H1 (cell line): ENCODE measurements at regions not wholly inside any gene's neighbourhood (a gene's known extent, or its start where the extent isn't known, plus 50 kb on each side); places are given as distances from the start of the nearest gene placed in this dataset.

Experiments
- CTCF ChIA-PET: fragments of 300-600 bp; sonication (Branson Sonifier 250); formaldehyde crosslinking; loops from one replicate; lab custom pipeline; 2021; ENCODE audit not compliant: partially characterized antibody; lab: Charles Lee
- POLR2A ChIA-PET: fragments of 300-600 bp; sonication (Branson Sonifier 250); formaldehyde crosslinking; loops from one replicate; lab custom pipeline; 2021; ENCODE audit warnings: inconsistent platforms; ENCODE audit not compliant: partially characterized antibody; lab: Charles Lee
- DNase-seq, 2 experiments: peaks; one replicate each; pipeline versions ENCODE4 v3.0.0 to v3.0.0-alpha.2; 2010 to 2022; ENCODE audit warnings: low spot score in 2 of 2, low read depth in 1 of 2, mixed read lengths in 1 of 2
- FAIRE-seq: peaks from 2 replicates; lab custom pipeline; 2011; peaks lifted over from hg19 to GRCh38; lab: Jason Lieb, UNC
- H2AFZ ChIP-seq: 2 replicates; pipeline ENCODE4 v1.8.1; 2012; ENCODE audit warnings: low read length, inconsistent platforms
- H2AK5ac ChIP-seq: 2 replicates; pipeline ENCODE4 v1.6.1; 2013; ENCODE audit warnings: low read depth, low read length
- H2BK120ac ChIP-seq: replicated peaks from 2 replicates; pipeline ENCODE3; 2013; ENCODE audit warnings: low read depth, low read length, inconsistent platforms
- H2BK12ac ChIP-seq: 2 replicates; pipeline ENCODE4 v1.6.1; 2013; ENCODE audit warnings: low read depth, low read length
- H2BK15ac ChIP-seq: 2 replicates; pipeline ENCODE4 v1.6.1; 2013; ENCODE audit warnings: low read length
- H2BK20ac ChIP-seq: 2 replicates; pipeline ENCODE4 v1.6.1; 2013; ENCODE audit warnings: low read length
- H2BK5ac ChIP-seq: 2 replicates; pipeline ENCODE4 v1.6.1; 2013; ENCODE audit warnings: low read depth, low read length
- H3K14ac ChIP-seq: 2 replicates; pipeline ENCODE4 v1.6.1; 2013; ENCODE audit warnings: inconsistent platforms; ENCODE audit not compliant: insufficient read length
- H3K18ac ChIP-seq: 2 replicates; pipeline ENCODE4 v1.6.1; 2013; ENCODE audit warnings: low read length; ENCODE audit errors: extremely low read depth
- H3K23ac ChIP-seq: 2 replicates; pipeline ENCODE4 v1.6.1; 2013; ENCODE audit warnings: inconsistent platforms; ENCODE audit not compliant: insufficient read length
- H3K23me2 ChIP-seq: 2 replicates; pipeline ENCODE4 v1.6.1; 2013; ENCODE audit warnings: low read depth, low read length
- H3K27ac ChIP-seq: 2 replicates; pipeline ENCODE4 v1.6.1; 2011; ENCODE audit warnings: low read depth, low read length, inconsistent platforms
- H3K27me3 ChIP-seq, 4 experiments: replicated peaks in 1 of 4; 1 replicate in 1 of 4; 2 replicates in 3 of 4; pipeline versions ENCODE4 v1.6.1 to v1.8.1; 2011 to 2013; ENCODE audit warnings: low read length in 3 of 4, mild to moderate bottlenecking in 3 of 4, inconsistent platforms in 2 of 4, mixed read lengths in 2 of 4, moderate library complexity in 1 of 4; ENCODE audit not compliant: control insufficient read depth in 3 of 4, insufficient read depth in 3 of 4; ENCODE audit errors: extremely low read depth in 1 of 4
- H3K36me3 ChIP-seq, 4 experiments: 2 replicates each; pipeline versions ENCODE4 v1.6.1 to v1.8.1; 2011 to 2013; ENCODE audit warnings: mild to moderate bottlenecking in 4 of 4, low read length in 3 of 4, moderate library complexity in 2 of 4, control low read depth in 1 of 4, inconsistent platforms in 1 of 4; ENCODE audit not compliant: insufficient read depth in 4 of 4, control insufficient read depth in 2 of 4
- H3K4ac ChIP-seq: replicated peaks from 2 replicates; pipeline ENCODE3; 2013; ENCODE audit warnings: low read length, low read depth, mixed read lengths, inconsistent platforms; ENCODE audit not compliant: insufficient read length
- H3K4me1 ChIP-seq, 4 experiments: replicated peaks in 1 of 4; 1 replicate in 1 of 4; 2 replicates in 3 of 4; pipeline versions ENCODE4 v1.6.1 to v1.8.1; 2011 to 2013; ENCODE audit warnings: low read length in 3 of 4, inconsistent platforms in 2 of 4, mixed read lengths in 1 of 4; ENCODE audit not compliant: insufficient read depth in 4 of 4, control insufficient read depth in 3 of 4
- H3K4me2 ChIP-seq, 2 experiments: 2 replicates each; pipeline versions ENCODE4 v1.6.1 to v1.8.1; 2011 to 2013; ENCODE audit warnings: low read depth in 2 of 2, low read length in 2 of 2, control low read depth in 1 of 2, inconsistent platforms in 1 of 2, mild to moderate bottlenecking in 1 of 2; ENCODE audit not compliant: insufficient read depth in 1 of 2
- H3K4me3 ChIP-seq, 4 experiments: fragments of 200-600, 300-600 bp in 1 of 4; sonication (generic), shearing (Covaris generic), sonication (Bioruptor Twin) in 1 of 4; 2 replicates each; pipeline versions ENCODE4 v1.5.1 to v1.8.1; 2011 to 2016; ENCODE audit warnings: low read length in 4 of 4, low read depth in 3 of 4, control low read depth in 2 of 4, inconsistent platforms in 2 of 4, mild to moderate bottlenecking in 2 of 4, mixed read lengths in 1 of 4, moderate library complexity in 1 of 4; ENCODE audit not compliant: insufficient read depth in 2 of 4; ENCODE audit errors: extremely low read depth in 1 of 4
- H3K56ac ChIP-seq: replicated peaks from 2 replicates; pipeline ENCODE3; 2013; ENCODE audit warnings: low read depth, mild to moderate bottlenecking, mixed read lengths, low read length, inconsistent platforms; ENCODE audit not compliant: insufficient read length
- H3K79me1 ChIP-seq: 2 replicates; pipeline ENCODE4 v1.6.1; 2013; ENCODE audit warnings: low read depth, low read length, control low read depth
- H3K79me2 ChIP-seq, 2 experiments: 2 replicates each; pipeline versions ENCODE4 v1.6.1 to v1.8.1; 2012 to 2013; ENCODE audit warnings: low read length in 2 of 2, mild to moderate bottlenecking in 2 of 2, inconsistent platforms in 1 of 2; ENCODE audit not compliant: insufficient read depth in 2 of 2, control insufficient read depth in 1 of 2
- H3K9ac ChIP-seq, 4 experiments: replicated peaks in 1 of 4; 1 replicate in 1 of 4; 2 replicates in 3 of 4; pipeline versions ENCODE4 v1.6.1 to v1.8.1; 2011 to 2013; ENCODE audit warnings: low read depth in 3 of 4, low read length in 3 of 4, control low read depth in 2 of 4, mild to moderate bottlenecking in 2 of 4, moderate library complexity in 2 of 4, inconsistent platforms in 1 of 4; ENCODE audit errors: extremely low read depth in 1 of 4
- H3K9me3 ChIP-seq, 2 experiments: 2 replicates each; pipeline versions ENCODE4 v1.6.1 to v1.8.1; 2012 to 2013; ENCODE audit warnings: mild to moderate bottlenecking in 2 of 2, moderate library complexity in 2 of 2, control low read depth in 1 of 2, inconsistent platforms in 1 of 2, low read depth in 1 of 2, low read length in 1 of 2, mixed read lengths in 1 of 2; ENCODE audit not compliant: insufficient read depth in 2 of 2
- H4K20me1 ChIP-seq, 2 experiments: replicated peaks in 1 of 2; 2 replicates each; pipeline versions ENCODE3 to v1.8.1; 2011 to 2013; ENCODE audit warnings: inconsistent platforms in 2 of 2, low read length in 2 of 2, mild to moderate bottlenecking in 1 of 2; ENCODE audit not compliant: insufficient read depth in 2 of 2, control insufficient read depth in 1 of 2
- H4K5ac ChIP-seq: 2 replicates; pipeline ENCODE4 v1.6.1; 2013; ENCODE audit warnings: low read length, low read depth, mixed read lengths, inconsistent platforms; ENCODE audit not compliant: insufficient read length
- H4K8ac ChIP-seq: 2 replicates; pipeline ENCODE4 v1.8.0; 2013; ENCODE audit warnings: mild to moderate bottlenecking, moderate library complexity, low read length, inconsistent platforms; ENCODE audit not compliant: insufficient read depth; ENCODE audit errors: extremely low read depth
- H4K91ac ChIP-seq: replicated peaks from 2 replicates; pipeline ENCODE3; 2013; ENCODE audit warnings: low read length, mixed read lengths, inconsistent platforms; ENCODE audit not compliant: insufficient read length
- EGR1 ChIP-seq: IDR thresholded peaks from 2 replicates; pipeline ENCODE4 v1.6.1; 2011; ENCODE audit warnings: low read depth, low read length, borderline replicate concordance
- GTF2F1 ChIP-seq: IDR thresholded peaks from 2 replicates; pipeline ENCODE4 v1.6.1; 2012; ENCODE audit warnings: low read depth, low read length, improper control_type of control experiment, borderline replicate concordance
- SP1 ChIP-seq: IDR thresholded peaks from 2 replicates; pipeline ENCODE4 v1.6.1; 2011; ENCODE audit warnings: low read depth, low read length
- TEAD4 ChIP-seq: IDR thresholded peaks from 2 replicates; pipeline ENCODE4 v1.6.1; 2012; ENCODE audit warnings: low read depth, low read length, inconsistent platforms, mixed read lengths
- WGBS, 2 experiments: shearing (Covaris generic) in 1 of 2; methylation state at CpG; one replicate each; pipeline versions ENCODE4 v1.1.6 to v1.1.7; 2013 to 2015; ENCODE audit warnings: low lambda C conversion rate in 2 of 2, mixed read lengths in 2 of 2, inconsistent platforms in 1 of 2, low coverage in 1 of 2, missing lambda C conversion rate in 1 of 2; ENCODE audit not compliant: insufficient replicate concordance in 2 of 2, insufficient coverage in 1 of 2, insufficient read length in 1 of 2; ENCODE audit errors: extremely low coverage in 1 of 2, missing lambda C conversion rate in 1 of 2; 5-methylcytosine and 5-hydroxymethylcytosine counted together

DNA sequence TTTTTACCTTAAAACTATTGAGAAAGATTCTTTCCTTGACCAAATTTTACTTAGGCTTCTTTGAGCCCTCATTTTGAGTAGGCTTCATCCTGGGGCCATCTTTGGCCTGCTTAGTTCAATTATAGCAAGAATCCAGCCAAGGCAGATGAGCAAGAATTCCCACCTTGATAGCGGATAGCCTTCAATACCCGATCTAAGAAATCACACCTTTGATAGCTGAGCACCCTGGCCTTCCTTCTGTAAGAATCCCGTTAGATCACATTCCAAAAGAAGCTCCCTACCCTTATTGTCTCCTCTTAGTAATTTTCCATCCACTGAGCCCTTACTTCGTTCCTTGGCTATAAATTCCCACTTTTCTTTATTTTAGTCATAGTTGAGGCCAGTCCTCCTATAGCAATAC is 275.4 kb upstream of the ROBO1 start:
- no peak overlapping the region for H2BK20ac ChIP-seq
- TF ChIP-seq SP1, result 0 out of 2 replicates have a peak, but pooled peaks have one; percentile 35
- TF ChIP-seq TEAD4, result 0 out of 2 replicates have a peak, but pooled peaks have one; percentile 28
- no peak for TF ChIP-seq EGR1
- no peak for TF ChIP-seq GTF2F1
- no peak for FAIRE-seq

More for the DNA sequence above, 275.4 kb upstream of the ROBO1 start:
- no peak for DNase-seq
- H3K27ac ChIP-seq, result no peak overlapping the region
- H3K79me2 ChIP-seq, result no peaks in the 10 kb centered on the region
- H3K18ac ChIP-seq, result no peak overlapping the region
- no peaks in the 10 kb centered on the region for H3K79me1 ChIP-seq
- no peaks in the 10 kb centered on the region for H3K27me3 ChIP-seq
- H2BK120ac ChIP-seq, result no peak overlapping the region
- H3K4me3 ChIP-seq, result no peak overlapping the region
- 72% methylated on average over 4 of the region's 4 CpGs; no CpG with 5 or more reads in 1 of the 2 experiments for WGBS, 2 experiments
- H3K36me3 ChIP-seq, result no peaks in the 10 kb centered on the region
- no peak overlapping the region for H4K8ac ChIP-seq
- no peak overlapping the region for H2BK15ac ChIP-seq
- H4K5ac ChIP-seq, result no peak overlapping the region
- H2BK12ac ChIP-seq, result no peak overlapping the region
- H3K23ac ChIP-seq, result no peak overlapping the region
- H3K23me2 ChIP-seq, result no peaks in the 10 kb centered on the region
- H3K4me2 ChIP-seq, result peak overlapping the region in 1 of 2 experiments; percentile 17; a peak in 1 of 4 replicates
- no peaks in the 10 kb centered on the region for H4K20me1 ChIP-seq
- ChIA-PET CTCF (interaction anchor here (1.5 kb wide), 1 partner anchor 9 kb away, joined by 3 read pairs; no protein-coding TSS in a partner anchor), POLR2A (interaction anchor here (1.2 kb wide), 1 partner anchor 10 kb away, joined by 3 read pairs; no protein-coding TSS in a partner anchor)
- H3K56ac ChIP-seq, result no peak overlapping the region
- H3K9me3 ChIP-seq, result no peaks in the 10 kb centered on the region
- no peak overlapping the region for H4K91ac ChIP-seq
- no peak overlapping the region for H3K4ac ChIP-seq
- H3K4me1 ChIP-seq, result peaks cover 0 to 3% (median 1%) of the 10 kb centered on the region in 4 experiments; a peak in 3 of 7 replicates
- no peak overlapping the region for H3K14ac ChIP-seq
- no peak overlapping the region for H3K9ac ChIP-seq
- H2BK5ac ChIP-seq, result no peak overlapping the region
- H2AK5ac ChIP-seq, result no peak overlapping the region
- no peak overlapping the region for H2AFZ ChIP-seq
